WERI-Rb-1 (cell line): ENCODE measurements at regions not wholly inside any gene's neighbourhood (a gene's known extent, or its start where the extent isn't known, plus 50 kb on each side); places are given as distances from the start of the nearest gene placed in this dataset.

Source experiments
- DNase-seq: peaks from one replicate; pipeline ENCODE4 v3.0.0-alpha.2; 2020
- H3K27ac ChIP-seq: fragments of 250-450 bp; sonication (Bioruptor Pico); 2 replicates; pipeline ENCODE4 v1.5.1; 2020; ENCODE audit warnings: mild to moderate bottlenecking, moderate library complexity
- H3K27me3 ChIP-seq: fragments of 250-450 bp; sonication (Bioruptor Pico); 2 replicates; pipeline ENCODE4 v1.5.1; 2021; ENCODE audit warnings: mild to moderate bottlenecking, low read depth, moderate library complexity; ENCODE audit not compliant: insufficient read depth, severe bottlenecking
- H3K36me3 ChIP-seq: fragments of 250-450 bp; sonication (Bioruptor Pico); 2 replicates; pipeline ENCODE4 v1.5.1; 2020; ENCODE audit warnings: mild to moderate bottlenecking, moderate library complexity
- H3K4me3 ChIP-seq: 2 replicates; pipeline ENCODE4 v1.5.1; 2011; ENCODE audit warnings: low read depth, mild to moderate bottlenecking, control low read depth, low read length
- H3K9me3 ChIP-seq: fragments of 250-450 bp; sonication (Bioruptor Pico); 2 replicates; pipeline ENCODE4 v1.5.1; 2021; ENCODE audit warnings: mild to moderate bottlenecking, moderate library complexity; ENCODE audit not compliant: severe bottlenecking
- TF ChIP-seq, protein P1 (sequence below): IDR thresholded peaks from 2 replicates; pipeline ENCODE4 v1.5.1; 2011; ENCODE audit warnings: low read depth, mild to moderate bottlenecking, control low read depth, inconsistent platforms, low read length

GRCh38 chr2:57959390-57959789, 87.2 kb upstream of the VRK2 start:
- Histone ChIP-seq H3K36me3 (no peaks in the 10 kb centered on the region), H3K4me3 (no peak overlapping the region), H3K27me3 (no peaks in the 10 kb centered on the region), H3K9me3 (no peaks in the 10 kb centered on the region), H3K27ac (peak overlapping the region; percentile 59)
- peak; percentile 81 for DNase-seq
- TF ChIP-seq, protein P1, sequence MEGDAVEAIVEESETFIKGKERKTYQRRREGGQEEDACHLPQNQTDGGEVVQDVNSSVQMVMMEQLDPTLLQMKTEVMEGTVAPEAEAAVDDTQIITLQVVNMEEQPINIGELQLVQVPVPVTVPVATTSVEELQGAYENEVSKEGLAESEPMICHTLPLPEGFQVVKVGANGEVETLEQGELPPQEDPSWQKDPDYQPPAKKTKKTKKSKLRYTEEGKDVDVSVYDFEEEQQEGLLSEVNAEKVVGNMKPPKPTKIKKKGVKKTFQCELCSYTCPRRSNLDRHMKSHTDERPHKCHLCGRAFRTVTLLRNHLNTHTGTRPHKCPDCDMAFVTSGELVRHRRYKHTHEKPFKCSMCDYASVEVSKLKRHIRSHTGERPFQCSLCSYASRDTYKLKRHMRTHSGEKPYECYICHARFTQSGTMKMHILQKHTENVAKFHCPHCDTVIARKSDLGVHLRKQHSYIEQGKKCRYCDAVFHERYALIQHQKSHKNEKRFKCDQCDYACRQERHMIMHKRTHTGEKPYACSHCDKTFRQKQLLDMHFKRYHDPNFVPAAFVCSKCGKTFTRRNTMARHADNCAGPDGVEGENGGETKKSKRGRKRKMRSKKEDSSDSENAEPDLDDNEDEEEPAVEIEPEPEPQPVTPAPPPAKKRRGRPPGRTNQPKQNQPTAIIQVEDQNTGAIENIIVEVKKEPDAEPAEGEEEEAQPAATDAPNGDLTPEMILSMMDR = no peak

GRCh38 chr2:57962861-57963260, 83.7 kb upstream of the VRK2 start:
- Histone ChIP-seq H3K27ac (no peak overlapping the region), H3K36me3 (no peaks in the 10 kb centered on the region), H3K4me3 (no peak overlapping the region), H3K9me3 (no peaks in the 10 kb centered on the region), H3K27me3 (no peaks in the 10 kb centered on the region)
- TF ChIP-seq, protein P1 = no peak
- no peak for DNase-seq

GRCh38 chr2:57965219-57965618, 81.4 kb upstream of the VRK2 start:
- H3K27me3 ChIP-seq = no peaks in the 10 kb centered on the region
- H3K27ac ChIP-seq = no peak overlapping the region
- H3K36me3 ChIP-seq = no peaks in the 10 kb centered on the region
- no peak overlapping the region for H3K4me3 ChIP-seq
- TF ChIP-seq, protein P1 = no peak
- no peak for DNase-seq
- no peaks in the 10 kb centered on the region for H3K9me3 ChIP-seq

- H3K9me3 ChIP-seq = no peaks in the 10 kb centered on the region
- TF ChIP-seq, protein P1 = no peak
These were observed 80.6 kb upstream of the VRK2 start for GRCh38 chr2:57965961-57966360.

GRCh38 chr2:57973621-57974186, 72.9 kb upstream of the VRK2 start:
- no peaks in the 10 kb centered on the region for H3K36me3 ChIP-seq
- no peaks in the 10 kb centered on the region for H3K9me3 ChIP-seq
- no peak overlapping the region for H3K4me3 ChIP-seq
- TF ChIP-seq, protein P1 = no peak
- H3K27ac ChIP-seq = no peak overlapping the region
- no peaks in the 10 kb centered on the region for H3K27me3 ChIP-seq
- DNase-seq = no peak

More at GRCh38 chr2:57965961-57966360, 80.6 kb upstream of the VRK2 start:
- Histone ChIP-seq H3K27ac (no peak overlapping the region), H3K27me3 (no peaks in the 10 kb centered on the region), H3K4me3 (no peak overlapping the region), H3K36me3 (no peaks in the 10 kb centered on the region)
- DNase-seq = no peak

GRCh38 chr2:57979158-57979557, 67.4 kb upstream of the VRK2 start:
- no peaks in the 10 kb centered on the region for H3K36me3 ChIP-seq
- DNase-seq = no peak
- TF ChIP-seq, protein P1 = no peak

More at GRCh38 chr2:57979158-57979557, 67.4 kb upstream of the VRK2 start:
- no peak overlapping the region for H3K4me3 ChIP-seq
- no peak overlapping the region for H3K27ac ChIP-seq
- no peaks in the 10 kb centered on the region for H3K9me3 ChIP-seq
- H3K27me3 ChIP-seq = no peaks in the 10 kb centered on the region
